ENCODE measurements at regions not wholly inside any gene's neighbourhood (a gene's known extent, or its start where the extent isn't known, plus 50 kb on each side); places are given as distances from the start of the nearest gene placed in this dataset.

DNA sequence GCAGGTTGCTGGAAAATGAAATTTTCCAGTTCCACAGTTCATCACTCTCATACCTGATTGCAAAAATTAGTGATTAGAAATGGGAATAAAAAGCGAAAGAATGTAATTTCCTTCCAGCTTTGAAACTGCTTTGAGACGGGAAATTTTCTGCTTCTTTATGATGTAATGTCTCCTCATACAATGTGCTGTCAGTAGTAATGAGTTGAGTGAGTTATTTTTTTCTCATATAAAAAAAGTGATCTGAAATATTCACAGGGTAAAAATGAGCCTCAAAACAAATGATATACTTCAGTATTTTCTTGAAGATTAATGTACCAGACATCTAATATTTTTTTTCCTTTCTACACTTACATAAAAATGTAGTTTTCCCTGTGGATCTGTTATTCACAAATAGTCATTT lies 179.1 kb upstream of the FAT4 start:
- DNase-seq, result no peak

DNA sequence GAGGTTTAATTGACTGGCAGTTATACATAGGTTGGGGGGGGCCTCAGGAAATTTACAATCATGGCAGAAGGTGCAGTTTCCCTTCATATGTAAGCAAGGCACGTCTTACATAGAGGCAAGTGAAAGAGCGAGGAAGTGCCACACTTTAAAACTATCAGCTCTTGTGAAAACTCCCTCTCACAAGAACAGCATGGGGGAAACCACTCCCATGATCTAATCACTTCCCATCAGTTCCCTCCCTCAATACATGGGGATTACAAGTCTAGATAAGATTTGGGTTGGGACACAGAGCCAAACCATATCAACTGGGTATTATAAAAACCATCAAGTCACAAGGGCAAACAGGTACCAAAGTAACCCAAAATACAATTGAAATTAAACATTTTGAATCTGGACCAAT lies 182.0 kb upstream of the FAT4 start:
- DNase-seq, result no peak

DNA sequence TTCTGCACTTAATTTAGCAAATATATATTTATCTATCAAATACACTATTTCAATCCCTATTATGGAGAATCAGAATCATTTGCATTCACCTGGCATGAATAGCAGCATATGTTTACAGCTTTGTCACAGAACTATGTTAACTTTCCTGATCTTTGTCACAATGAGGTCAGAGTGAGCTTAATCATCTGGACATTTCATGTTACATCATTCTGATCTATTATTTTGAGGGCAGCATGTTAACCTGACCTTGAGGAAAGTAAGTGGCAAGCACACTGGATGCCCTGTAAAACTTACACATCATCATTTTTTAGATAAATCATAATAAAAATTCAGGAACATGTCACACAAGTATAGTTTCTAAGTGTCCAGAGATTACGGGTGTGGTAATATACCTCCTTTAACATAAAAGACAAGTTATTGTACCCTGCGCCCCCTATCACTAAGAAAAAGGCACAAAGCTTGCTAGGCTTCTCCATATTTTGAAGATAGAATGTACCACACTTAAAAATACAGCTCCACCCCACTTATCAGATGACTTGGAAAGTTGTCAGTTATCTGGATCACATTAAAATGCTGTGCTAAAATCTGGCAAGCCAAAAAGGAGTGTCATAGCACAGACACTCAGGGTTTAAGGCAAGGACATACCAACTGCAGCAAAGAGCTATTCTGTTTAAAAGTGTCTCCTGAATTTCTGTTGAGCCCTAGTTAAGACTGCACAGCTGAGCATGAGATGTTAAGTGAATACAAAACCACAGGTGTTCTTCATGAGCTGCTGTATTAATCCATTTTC lies 182.7 kb upstream of the FAT4 start:
- DNase-seq, result no peak

DNA sequence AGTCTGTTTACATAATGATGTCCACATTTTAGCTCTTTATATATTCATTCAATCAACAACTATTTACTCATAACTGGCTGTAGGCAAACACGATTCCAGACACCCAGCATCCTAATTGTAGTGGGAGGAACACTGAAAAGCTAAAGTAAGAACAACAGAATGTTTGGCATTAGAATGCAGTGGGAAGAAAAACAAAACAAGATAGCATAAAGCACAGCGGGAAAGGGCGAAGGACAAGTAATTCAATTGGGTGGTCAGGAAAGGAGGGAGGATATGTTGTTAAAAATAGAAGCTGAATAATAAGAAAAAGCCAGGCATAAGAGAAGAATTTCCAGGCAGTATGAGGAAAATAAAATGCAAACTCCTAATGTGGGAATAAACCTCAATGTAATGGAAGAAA lies 189.5 kb upstream of the FAT4 start:
- DNase-seq, result no peak

DNA sequence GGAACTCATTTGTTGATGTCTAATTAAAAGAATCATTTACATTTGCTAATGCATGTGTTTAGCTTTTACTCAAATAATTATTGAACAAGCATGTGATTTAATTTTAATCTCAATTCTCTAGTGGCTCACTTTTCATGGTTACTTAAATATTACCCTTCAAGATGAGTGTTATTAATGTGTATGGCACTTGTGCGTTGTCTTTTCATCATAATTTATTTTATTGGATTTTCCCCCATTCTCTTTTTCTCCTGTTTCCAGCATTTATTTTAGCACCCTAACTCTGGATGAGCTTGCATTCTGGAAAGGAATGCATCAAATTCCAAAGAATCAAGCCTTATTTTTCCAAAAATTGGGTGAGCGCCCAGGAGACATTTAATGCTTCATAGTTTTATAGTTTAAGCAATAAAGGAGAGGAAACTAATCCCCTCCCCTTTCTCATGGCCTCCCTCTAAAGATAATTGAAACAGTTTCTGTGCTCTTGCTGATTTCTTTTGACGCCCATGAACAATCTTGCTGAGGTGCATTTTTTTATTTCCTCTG lies 191.1 kb upstream of the FAT4 start:
- no peak for DNase-seq

DNA sequence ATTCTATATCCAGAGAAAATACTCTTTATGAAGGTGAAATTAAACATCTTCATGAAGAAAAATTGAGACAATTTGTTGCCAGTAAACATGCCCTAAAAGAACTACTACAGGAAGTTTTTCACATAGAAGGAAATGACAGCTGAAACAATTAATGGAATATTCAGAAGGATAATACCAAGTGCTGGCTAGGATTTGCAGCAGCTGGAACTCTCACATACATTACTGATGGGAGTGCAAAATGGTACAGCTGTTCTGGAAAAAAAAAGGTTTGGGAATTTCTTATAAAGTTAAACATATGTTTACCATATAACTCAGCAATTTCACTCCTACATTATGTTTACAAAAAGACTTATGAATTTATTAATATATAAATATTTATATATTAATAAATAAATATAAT lies 193.2 kb upstream of the FAT4 start:
- no peak for DNase-seq

DNA sequence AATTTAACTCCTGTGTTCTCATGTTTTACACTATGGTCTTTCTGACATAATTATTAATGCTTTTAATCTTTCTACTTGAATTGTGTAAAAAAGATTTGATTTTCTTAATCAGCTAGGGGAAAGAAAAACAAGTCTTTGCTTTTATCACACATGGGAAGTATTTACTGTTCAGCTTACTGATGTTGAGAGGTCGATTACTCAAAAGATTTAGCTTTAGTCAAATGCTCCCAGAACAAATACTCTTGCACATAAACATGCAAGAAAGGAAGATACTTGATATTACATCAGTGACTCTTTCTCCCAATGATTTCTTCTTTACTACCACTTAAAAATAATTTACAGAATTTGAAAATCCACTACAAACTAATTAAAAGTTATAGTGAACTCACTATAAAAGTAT lies 198.3 kb upstream of the FAT4 start:
- no peak for DNase-seq

DNA sequence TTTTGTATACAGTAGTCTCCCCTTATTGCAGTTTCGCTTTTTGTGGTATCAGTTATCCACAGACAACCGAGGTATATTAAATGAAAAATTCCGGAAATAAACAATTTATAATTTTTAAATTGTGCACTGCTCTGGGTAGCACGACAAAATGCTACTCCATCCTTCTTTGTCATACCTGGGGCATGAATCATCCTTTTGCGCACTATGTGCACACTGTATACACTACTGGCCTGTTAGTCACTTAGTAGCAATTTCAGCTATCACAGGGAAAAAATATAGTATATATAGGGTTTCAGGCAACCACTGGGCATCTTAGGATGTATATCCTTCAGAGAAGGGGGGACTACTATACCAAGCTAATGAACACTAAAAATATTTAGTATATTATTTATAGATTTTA lies 198.8 kb upstream of the FAT4 start:
- DNase-seq, result no peak

DNA sequence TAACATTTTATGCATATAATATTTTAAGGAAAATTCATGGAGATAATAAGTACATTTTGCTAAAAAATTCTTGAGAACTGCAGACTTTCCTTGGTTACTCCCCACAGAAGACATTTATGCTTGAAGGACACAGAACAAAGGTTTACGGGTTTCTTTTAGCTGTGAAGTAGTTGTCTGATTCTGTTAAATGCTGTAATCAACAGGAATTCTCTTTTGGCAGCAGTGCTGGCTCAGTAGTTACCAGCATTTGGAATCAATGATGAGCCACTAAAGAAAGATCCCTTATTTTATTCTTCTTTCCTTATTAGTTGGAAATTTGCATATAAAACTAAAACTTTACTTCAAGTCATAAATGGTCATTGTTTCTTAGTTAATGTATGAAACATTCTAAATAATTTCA lies 199.3 kb upstream of the FAT4 start:
- DNase-seq, result no peak

DNA sequence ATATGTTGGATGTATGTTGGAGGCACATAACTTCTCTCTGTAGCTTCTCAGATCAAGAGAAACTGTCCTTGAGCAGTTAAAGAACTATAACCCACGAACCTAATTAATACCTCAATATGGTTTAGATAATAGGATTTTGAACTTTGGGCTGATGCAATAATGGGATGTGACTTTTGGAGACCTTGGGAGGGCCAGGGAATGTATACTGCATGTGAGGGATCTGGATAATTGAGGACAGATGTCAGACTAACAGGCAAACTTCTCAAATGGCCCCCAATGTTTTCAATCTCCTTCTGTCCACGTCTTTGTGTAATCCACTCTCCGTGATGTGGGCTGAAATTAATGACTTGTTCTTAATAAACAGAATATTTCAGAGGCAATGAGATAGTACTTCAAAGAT lies 202.2 kb upstream of the FAT4 start:
- no peak for DNase-seq

DNA sequence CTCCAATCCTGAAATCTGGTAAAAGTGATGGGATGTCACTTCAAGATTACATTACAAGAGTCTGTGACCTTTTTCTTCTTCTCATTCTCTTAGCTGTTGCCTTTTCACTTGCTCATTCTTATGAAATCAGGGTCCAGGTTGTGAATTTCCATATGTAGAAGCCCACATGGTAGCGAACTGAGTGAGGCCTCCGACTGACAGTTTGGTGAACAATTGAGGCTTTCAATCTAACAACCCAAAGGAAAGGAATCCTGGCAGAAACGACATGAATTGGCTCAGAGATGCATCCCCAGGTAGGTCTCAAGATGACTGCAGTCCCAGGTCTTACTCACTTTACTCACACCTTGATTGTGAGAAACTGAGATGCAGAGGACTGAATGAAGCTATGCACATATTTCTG lies 203.4 kb upstream of the FAT4 start:
- DNase-seq, result no peak

DNA sequence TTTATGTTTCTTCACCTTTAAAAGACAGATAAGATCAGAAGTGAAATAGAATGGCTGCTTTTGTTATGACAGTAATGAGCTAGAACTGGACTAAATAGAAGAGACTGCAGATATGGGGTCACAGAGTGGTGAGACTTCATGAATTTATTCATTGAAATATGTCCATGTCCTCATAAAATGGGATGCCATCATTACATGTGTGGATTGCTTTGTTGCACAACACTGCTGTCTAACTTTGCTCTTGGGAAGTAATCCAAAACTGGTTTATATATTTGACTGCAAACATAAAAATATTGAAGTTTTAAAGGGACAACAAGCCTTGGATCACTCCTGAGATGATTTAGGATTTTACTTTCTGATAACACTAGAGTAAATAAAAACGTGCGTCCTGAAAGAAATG lies 209.2 kb upstream of the FAT4 start:
- no peak for DNase-seq

DNA sequence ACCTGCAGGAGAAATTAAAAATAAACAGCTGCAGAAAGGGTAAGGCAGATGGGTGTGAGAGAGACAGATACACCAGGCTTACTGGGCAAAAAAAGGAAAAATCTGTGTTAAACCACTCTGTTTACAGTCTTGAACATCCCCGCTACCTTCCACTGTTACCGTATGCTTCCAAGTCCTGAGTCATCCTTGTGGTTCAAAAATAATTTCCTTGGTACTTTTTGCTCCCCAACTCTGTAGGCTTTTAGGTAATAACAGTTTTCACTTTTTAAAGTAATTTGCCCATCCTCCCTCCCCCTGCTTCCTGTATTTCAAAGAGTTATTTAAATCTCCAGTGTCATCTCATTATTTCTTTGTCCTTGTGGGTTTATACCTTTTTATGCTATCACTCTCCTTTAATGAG lies 210.1 kb upstream of the FAT4 start:
- no peak for DNase-seq

DNA sequence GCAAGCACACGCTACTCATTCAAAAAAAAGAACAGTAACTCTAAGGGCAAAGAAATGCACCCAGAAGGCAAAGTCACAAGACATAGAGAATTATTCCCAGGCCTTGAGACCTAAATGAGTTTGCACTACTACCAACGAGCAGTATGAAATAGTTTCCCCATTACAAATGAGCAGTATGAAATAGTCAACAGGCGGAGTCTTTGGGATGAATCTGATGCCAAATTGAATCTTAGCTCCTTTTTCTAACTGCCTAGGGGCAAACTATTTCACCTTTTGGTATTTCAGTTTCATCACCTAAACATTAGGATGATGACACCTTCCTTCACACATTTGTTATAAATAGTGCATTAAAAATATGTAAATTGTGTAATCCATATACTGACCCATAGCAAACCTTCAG lies 213.0 kb upstream of the FAT4 start:
- no peak for DNase-seq

DNA sequence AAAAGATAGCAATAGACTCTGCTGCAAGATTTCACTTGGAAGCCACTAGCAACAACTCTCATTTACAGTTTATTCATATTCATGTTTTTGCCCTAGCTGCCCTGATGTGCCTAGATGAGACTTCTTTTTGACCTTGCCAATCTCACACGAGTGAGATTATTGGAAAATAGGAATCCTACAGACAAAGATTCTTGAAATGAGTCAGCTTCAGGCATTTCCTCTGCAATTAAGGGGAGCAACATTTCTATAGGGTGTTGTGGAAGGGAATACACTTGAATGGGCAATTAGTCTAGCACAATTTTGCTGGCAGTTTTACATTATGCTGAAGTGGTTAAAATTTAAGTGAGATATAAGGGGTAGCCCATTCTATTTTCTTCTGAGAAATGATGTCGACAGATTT lies 217.0 kb upstream of the FAT4 start:
- DNase-seq, result no peak

DNA sequence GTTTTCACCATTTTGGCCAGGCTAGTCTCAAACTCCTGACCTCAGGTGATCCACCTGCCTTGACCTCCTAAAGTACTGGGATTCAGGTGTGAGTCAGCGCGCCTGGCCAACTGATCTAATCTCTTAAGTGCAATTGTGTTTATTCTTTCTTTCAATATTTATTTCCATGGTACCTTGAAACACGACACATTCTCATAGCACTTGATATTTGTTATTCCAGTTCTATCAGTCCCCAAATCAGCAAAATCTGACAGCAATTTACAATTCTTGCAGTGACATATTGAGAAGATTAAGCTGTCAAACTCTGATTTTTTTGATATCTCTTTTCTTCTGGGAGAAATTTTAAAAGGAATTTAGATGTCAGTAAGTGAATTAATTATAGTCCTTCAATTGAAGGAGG lies 218.1 kb upstream of the FAT4 start:
- DNase-seq, result no peak

DNA sequence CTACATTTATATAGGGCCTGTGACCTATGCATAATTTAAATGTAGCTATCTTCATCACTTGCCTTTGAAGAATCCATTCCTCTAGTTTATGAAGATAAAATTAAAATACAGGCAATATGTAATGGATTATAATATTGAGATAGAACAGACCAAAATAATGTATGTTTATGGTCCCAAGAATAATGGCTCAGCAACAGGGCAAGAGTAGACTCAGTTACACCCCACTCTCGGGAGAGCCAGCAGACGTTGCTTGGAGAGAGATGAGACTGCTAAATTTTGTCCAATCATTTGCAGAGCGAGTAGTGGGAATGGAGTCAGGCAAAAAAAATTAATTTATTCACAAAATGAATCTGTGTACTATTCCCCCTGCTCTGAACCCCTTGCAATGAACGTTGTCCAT lies 223.2 kb upstream of the FAT4 start:
- DNase-seq, result no peak

DNA sequence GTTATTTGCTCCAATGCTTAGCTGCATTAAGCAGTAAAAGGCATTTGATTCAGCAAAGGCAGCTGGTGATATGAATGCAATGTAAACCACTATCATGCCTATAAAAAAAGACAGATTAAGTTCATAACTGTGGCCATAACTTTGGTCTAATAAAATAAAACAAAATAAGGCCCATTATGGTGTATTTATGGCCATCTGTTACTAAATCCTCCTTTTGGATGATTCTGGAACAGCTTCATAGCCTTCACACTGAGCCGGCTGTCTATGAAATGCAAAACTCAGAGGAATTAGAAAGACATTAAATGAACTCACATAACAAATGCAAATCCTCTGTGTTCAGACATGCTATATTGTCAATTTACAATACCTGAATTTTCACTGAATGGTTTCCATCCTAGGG lies 223.7 kb upstream of the FAT4 start:
- DNase-seq, result no peak

DNA sequence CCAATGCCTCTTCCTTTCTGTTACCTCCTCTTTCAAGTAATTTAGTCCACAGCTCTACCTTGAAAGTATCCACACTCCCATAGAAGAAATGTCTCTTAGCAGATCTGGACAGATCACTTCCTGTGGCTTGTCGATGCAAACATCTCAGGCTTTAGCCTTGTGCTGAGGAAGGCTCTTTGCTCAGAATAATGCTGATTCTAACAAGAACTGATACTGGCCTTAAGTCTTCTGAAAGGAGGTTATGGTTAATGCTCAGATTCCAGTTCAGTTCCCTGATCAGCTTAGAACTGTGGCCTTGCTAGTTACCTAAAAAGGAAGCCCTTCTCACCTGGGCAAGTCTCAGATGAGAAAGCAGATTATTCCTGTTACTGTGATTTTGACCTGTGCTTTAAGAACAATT lies 230.1 kb upstream of the FAT4 start:
- DNase-seq, result no peak

DNA sequence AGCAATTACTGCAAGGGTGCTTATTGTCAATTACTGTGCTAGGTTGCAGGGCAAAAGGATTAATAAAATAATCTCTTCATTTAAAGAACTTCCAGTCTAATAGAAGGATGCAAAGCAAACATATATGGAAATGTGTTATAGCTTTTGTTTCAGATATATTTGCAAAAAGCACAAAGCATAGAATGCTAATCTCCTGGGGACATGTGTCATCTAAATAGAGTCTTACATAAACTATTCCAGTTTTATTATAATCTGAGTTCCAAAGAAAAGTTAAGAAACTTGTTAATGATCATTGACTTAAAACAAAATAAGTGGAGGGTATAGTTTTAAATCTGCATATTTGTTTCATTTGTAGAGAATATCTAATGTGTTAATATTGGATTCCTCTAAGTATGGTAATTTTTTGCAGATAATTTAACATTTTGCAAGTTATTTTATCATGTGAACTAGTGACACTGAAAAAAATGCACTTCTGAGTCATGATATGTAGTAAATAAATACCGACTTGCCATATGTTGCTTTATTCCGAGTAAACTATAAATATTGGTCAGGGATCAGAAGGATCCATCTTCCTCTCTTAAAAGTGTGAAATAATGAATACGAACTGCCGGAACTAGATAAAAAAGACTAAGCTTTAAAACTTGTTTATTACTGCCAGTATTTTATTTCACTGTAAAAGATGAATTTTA lies 231.9 kb upstream of the FAT4 start:
- DNase-seq, result no peak

DNA sequence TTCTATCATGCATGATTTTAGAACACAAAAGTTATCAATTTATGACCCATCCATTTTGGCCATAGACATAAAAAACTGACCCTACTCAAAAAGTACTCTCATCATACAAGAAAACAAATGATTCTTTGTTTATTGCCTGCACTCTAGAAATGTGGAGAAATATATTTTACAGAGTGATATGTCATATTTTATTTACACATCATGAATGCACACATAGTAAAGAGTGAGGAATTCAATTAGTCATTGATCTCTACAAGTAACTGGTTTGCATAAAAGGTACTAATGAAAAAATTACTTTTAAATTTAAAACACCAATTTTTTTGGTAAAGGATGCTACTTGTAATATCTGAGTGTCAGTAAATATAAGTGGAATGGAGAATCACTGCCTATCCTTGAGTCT lies 242.5 kb upstream of the FAT4 start:
- no peak for DNase-seq

DNA sequence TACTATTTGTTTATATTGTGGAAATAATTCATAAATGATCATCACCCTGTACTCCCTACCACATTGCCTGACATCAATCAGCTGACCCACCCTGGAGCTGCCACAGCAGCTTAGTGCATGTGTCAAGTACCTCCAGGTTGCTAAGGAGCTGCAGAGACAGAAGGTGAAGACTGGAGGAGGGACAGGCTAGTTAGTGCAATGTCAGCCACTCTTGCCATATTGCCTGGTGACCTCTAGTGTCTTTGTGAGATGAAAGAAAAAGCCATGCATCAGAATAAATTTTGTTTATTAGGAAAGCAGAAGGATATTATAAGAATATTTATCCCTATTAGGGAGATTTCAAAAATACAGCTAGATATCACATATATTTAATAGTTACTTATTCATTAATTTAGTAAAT lies 243.9 kb upstream of the FAT4 start:
- no peak for DNase-seq

DNA sequence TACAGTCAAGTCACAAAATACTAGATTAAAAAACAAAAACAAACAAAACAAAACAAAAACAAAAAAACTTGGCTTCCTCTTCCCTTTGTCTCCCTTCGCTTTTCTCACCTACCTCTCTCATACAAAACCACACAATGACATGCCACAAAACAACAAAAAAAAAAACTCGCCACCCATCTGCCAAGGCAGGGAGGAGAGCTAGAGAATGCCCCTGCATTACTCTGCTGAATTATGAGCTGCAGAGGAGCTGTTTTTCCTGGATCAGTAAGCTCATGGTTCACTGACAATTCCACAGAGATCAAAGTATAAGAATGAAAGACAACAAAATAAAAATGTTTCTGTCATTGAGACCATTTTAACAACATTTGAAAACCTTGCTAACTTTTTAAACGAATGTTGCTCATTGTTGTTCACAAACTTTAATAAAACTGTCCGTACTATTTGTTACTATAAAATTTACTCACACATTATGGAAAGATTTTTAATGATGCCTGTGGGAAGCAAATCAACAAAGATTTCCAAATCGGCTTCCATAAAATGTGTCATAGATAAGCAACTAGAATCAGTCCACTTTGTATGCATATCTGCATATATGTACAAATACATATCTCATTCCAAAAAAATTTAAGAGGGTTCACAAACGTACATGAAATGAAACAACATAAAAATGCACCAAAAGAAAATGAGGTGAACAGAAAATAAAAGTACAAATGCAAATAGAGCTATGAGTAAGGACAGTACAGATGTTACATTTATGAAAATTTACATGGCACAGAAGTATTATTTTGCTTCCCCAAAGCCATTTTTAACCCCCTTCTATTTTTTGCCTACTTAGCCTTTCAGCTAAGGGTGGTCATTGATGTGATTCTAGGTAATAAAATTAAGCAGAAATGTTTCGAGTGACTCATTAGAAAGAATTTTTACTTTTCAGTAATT lies 252.4 kb upstream of the FAT4 start:
- DNase-seq, result no peak
